WTC11 (cell line): ENCODE measurements at regions not wholly inside any gene's neighbourhood (a gene's known extent, or its start where the extent isn't known, plus 50 kb on each side); places are given as distances from the start of the nearest gene placed in this dataset.

Source experiments
- ATAC-seq: fragments of 200-7000 bp; cut with Tn5 transposase; 2 replicates; pipeline ENCODE4 v1.10.0; 2021; ENCODE audit warnings: mild to moderate bottlenecking, moderate library complexity
- CTCF ChIA-PET: fragments of 300-600 bp; sonication (Branson Sonifier 250); formaldehyde crosslinking; loops from one replicate; lab custom pipeline; 2021; ENCODE audit warnings: antibody characterized with exemption; lab: Charles Lee
- POLR2A ChIA-PET: fragments of 350-600 bp; sonication (Branson Sonifier 250); formaldehyde crosslinking; loops from one replicate; lab custom pipeline; 2021; ENCODE audit warnings: antibody characterized with exemption; lab: Charles Lee
- DNase-seq: peaks from one replicate; pipeline ENCODE4 v3.0.0; 2021; ENCODE audit warnings: low spot score
- H3K27ac Mint-ChIP-seq: 2 replicates; pipeline ENCODE4 v1.8.0; 2021; ENCODE audit warnings: mixed read lengths
- H3K27me3 Mint-ChIP-seq: 2 replicates; pipeline ENCODE4 v1.8.0; 2021; ENCODE audit warnings: low read depth, mild to moderate bottlenecking, moderate library complexity, mixed read lengths
- H3K36me3 Mint-ChIP-seq: 2 replicates; pipeline ENCODE4 v1.8.0; 2021; ENCODE audit warnings: mixed read lengths
- H3K4me1 Mint-ChIP-seq: 2 replicates; pipeline ENCODE4 v1.8.0; 2022; ENCODE audit warnings: mixed read lengths
- H3K4me3 Mint-ChIP-seq: 2 replicates; pipeline ENCODE4 v1.8.0; 2021; ENCODE audit warnings: mild to moderate bottlenecking, moderate library complexity, mixed read lengths
- H3K9me3 Mint-ChIP-seq: 2 replicates; pipeline ENCODE4 v1.8.0; 2021; ENCODE audit warnings: mixed read lengths
- CREB1 ChIP-seq: sonication (generic); formaldehyde crosslinking; IDR thresholded peaks from 2 replicates; pipeline ENCODE4 v1.8.0; 2023; ENCODE audit warnings: mild to moderate bottlenecking, missing genetic modification reagents
- ETV6 ChIP-seq: sonication (generic); formaldehyde crosslinking; IDR thresholded peaks from 2 replicates; pipeline ENCODE4 v1.8.1; 2022; ENCODE audit warnings: mild to moderate bottlenecking, missing genetic modification reagents
- FOXK1 ChIP-seq: sonication (generic); formaldehyde crosslinking; IDR thresholded peaks from 2 replicates; pipeline ENCODE4 v1.8.0; 2022; ENCODE audit warnings: mild to moderate bottlenecking, moderate library complexity, missing genetic modification reagents
- GRHL2 ChIP-seq: fragments of 250-450 bp; sonication (Bioruptor Pico); IDR thresholded peaks from 2 replicates; pipeline ENCODE4 v1.8.0; 2022; ENCODE audit warnings: mild to moderate bottlenecking, moderate library complexity; ENCODE audit not compliant: insufficient replicate concordance, severe bottlenecking
- HMGA2 ChIP-seq: fragments of 250-450 bp; sonication (Bioruptor Pico); IDR thresholded peaks from 2 replicates; pipeline ENCODE4 v1.4.0; 2021; ENCODE audit warnings: mild to moderate bottlenecking, moderate library complexity
- IRF2 ChIP-seq: sonication (generic); formaldehyde crosslinking; IDR thresholded peaks from 2 replicates; pipeline ENCODE4 v1.8.0; 2022; ENCODE audit warnings: low read depth, missing genetic modification reagents, borderline replicate concordance
- MXD4 ChIP-seq: fragments of 250-450 bp; sonication (Bioruptor Pico); IDR thresholded peaks from 2 replicates; pipeline ENCODE4 v1.8.0; 2021; ENCODE audit warnings: mild to moderate bottlenecking, moderate library complexity, borderline replicate concordance
- NFE2L1 ChIP-seq: sonication (generic); formaldehyde crosslinking; IDR thresholded peaks from 2 replicates; pipeline ENCODE4 v1.8.1; 2023; ENCODE audit warnings: missing genetic modification reagents
- OVOL2 ChIP-seq: fragments of 250-450 bp; sonication (Bioruptor Pico); IDR thresholded peaks from 2 replicates; pipeline ENCODE4 v1.9.0; 2021; ENCODE audit warnings: mild to moderate bottlenecking, borderline replicate concordance
- PRRX2 ChIP-seq: fragments of 250-450 bp; sonication (Bioruptor Pico); IDR thresholded peaks from 2 replicates; pipeline ENCODE4 v1.8.0; 2021; ENCODE audit warnings: mild to moderate bottlenecking
- SMAD4 ChIP-seq: sonication (generic); formaldehyde crosslinking; IDR thresholded peaks from 2 replicates; pipeline ENCODE4 v1.8.0; 2022; ENCODE audit warnings: mild to moderate bottlenecking, missing genetic modification reagents
- TEAD4 ChIP-seq: sonication (generic); formaldehyde crosslinking; IDR thresholded peaks from 2 replicates; pipeline ENCODE4 v1.8.0; 2022; ENCODE audit warnings: mild to moderate bottlenecking, missing genetic modification reagents
- ZNF232 ChIP-seq: sonication (generic); formaldehyde crosslinking; IDR thresholded peaks from 2 replicates; pipeline ENCODE4 v1.8.0; 2022; ENCODE audit warnings: mild to moderate bottlenecking, missing genetic modification reagents
- TF ChIP-seq, protein P1 (sequence below): sonication (generic); formaldehyde crosslinking; IDR thresholded peaks from 2 replicates; pipeline ENCODE4 v1.8.1; 2023; ENCODE audit warnings: mild to moderate bottlenecking, moderate library complexity, missing genetic modification reagents
- TF ChIP-seq, protein P2 (sequence below): sonication (generic); formaldehyde crosslinking; IDR thresholded peaks from 2 replicates; pipeline ENCODE4 v1.8.1; 2023; ENCODE audit warnings: mild to moderate bottlenecking, missing genetic modification reagents
- TF ChIP-seq, protein P3 (sequence below): sonication (generic); formaldehyde crosslinking; conservative IDR thresholded peaks from 2 replicates; pipeline ENCODE4 v1.8.1; 2023; ENCODE audit warnings: mild to moderate bottlenecking, low read depth, missing genetic modification reagents, moderate library complexity
- TF ChIP-seq, protein P4 (sequence below): sonication (generic); formaldehyde crosslinking; IDR thresholded peaks from 2 replicates; pipeline ENCODE4 v1.8.0; 2022; ENCODE audit warnings: missing genetic modification reagents
- TF ChIP-seq, protein P5 (sequence below): sonication (generic); formaldehyde crosslinking; IDR thresholded peaks from 2 replicates; pipeline ENCODE4 v1.8.1; 2022; ENCODE audit warnings: missing genetic modification reagents, borderline replicate concordance
- TF ChIP-seq, protein P6 (sequence below): sonication (generic); formaldehyde crosslinking; IDR thresholded peaks from 2 replicates; pipeline ENCODE4 v1.8.1; 2022; ENCODE audit warnings: mild to moderate bottlenecking, moderate library complexity, missing genetic modification reagents

DNA sequence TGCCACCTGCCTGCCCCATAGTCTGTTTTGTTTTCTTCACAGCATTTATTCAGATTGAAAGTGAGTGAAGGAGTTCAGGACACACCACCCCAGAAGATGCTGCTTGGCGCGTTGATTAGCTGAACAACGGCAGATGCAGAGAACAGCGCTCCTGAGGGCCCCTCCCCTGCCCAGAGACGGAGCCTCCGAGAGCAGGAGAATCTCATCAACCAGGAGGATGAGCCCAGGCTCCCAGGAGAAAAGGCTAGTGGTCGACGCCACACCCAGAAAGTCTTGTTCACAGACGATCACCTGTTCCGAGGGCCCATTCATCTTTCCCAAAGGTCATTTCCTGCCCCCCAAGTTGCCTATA is 180.4 kb upstream of the PPP1R26 start:
- Mint-ChIP-seq H3K4me1 (peaks cover 38% of the 10 kb centered on the region), H3K4me3 (no peak overlapping the region), H3K27me3 (no peaks in the 10 kb centered on the region), H3K9me3 (peaks cover 6% of the 10 kb centered on the region), H3K36me3 (no peaks in the 10 kb centered on the region), H3K27ac (no peak overlapping the region)
- no peak for ATAC-seq
- no peak for DNase-seq
- ChIA-PET POLR2A (no interaction called here), CTCF (no interaction called here)
- TF ChIP-seq OVOL2 (no peak), SMAD4 (CRISPR knock-in tag) (no peak), PRRX2 (CRISPR knock-in tag) (no peak), ZNF232 (CRISPR knock-in tag) (no peak)

DNA sequence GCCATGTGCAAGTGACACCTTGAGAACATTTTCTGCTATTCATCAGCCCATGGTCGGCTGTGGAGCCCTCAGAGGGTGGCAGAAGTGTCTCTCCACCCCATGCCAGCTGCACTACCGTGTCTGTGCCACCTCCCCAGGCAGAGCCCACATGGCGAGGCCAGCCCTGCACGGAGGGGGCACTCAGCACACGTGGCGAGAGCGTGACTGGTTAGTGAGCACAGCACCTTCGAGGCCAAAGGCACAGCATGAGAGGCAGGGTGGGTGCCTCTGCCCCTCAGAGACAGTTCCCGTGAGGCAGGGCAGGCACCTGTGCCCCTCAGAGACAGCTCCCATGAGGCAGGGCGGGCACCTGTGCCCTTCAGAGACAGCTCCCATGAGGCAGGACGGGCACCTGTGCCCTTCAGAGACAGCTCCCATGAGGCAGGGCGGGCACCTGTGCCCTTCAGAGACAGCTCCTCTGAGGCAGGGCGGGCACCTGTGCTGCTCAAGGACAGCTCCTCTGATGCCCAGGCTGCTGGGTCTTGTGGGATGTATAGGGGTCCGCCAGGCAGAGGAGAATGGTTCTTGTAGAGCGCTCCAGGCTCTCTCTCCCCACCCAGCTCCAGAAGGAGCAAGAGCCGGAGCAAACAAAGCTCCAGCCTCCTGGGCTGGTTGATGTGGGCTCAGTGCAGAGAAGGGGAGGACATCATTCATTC is 179.8 kb upstream of the PPP1R26 start:
- Mint-ChIP-seq H3K36me3 (no peaks in the 10 kb centered on the region), H3K27ac (no peak overlapping the region), H3K9me3 (peaks cover 7% of the 10 kb centered on the region), H3K4me1 (peaks cover 36% of the 10 kb centered on the region), H3K4me3 (no peak overlapping the region), H3K27me3 (no peaks in the 10 kb centered on the region)
- DNase-seq, result no peak
- ChIA-PET POLR2A (no interaction called here), CTCF (no interaction called here)
- no peak for ATAC-seq
- no peak for TF ChIP-seq HMGA2 (CRISPR knock-in tag)
- TF ChIP-seq, protein P1, sequence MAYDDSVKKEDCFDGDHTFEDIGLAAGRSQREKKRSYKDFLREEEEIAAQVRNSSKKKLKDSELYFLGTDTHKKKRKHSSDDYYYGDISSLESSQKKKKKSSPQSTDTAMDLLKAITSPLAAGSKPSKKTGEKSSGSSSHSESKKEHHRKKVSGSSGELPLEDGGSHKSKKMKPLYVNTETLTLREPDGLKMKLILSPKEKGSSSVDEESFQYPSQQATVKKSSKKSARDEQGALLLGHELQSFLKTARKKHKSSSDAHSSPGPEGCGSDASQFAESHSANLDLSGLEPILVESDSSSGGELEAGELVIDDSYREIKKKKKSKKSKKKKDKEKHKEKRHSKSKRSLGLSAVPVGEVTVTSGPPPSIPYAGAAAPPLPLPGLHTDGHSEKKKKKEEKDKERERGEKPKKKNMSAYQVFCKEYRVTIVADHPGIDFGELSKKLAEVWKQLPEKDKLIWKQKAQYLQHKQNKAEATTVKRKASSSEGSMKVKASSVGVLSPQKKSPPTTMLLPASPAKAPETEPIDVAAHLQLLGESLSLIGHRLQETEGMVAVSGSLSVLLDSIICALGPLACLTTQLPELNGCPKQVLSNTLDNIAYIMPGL, result no peak
- no peak for TF ChIP-seq TEAD4 (CRISPR knock-in tag)
- TF ChIP-seq FOXK1 (CRISPR knock-in tag), result no peak
- TF ChIP-seq IRF2 (CRISPR knock-in tag), result no peak
- TF ChIP-seq, protein P2, sequence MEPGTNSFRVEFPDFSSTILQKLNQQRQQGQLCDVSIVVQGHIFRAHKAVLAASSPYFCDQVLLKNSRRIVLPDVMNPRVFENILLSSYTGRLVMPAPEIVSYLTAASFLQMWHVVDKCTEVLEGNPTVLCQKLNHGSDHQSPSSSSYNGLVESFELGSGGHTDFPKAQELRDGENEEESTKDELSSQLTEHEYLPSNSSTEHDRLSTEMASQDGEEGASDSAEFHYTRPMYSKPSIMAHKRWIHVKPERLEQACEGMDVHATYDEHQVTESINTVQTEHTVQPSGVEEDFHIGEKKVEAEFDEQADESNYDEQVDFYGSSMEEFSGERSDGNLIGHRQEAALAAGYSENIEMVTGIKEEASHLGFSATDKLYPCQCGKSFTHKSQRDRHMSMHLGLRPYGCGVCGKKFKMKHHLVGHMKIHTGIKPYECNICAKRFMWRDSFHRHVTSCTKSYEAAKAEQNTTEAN (CRISPR knock-in tag), result no peak
- no peak for TF ChIP-seq MXD4 (CRISPR knock-in tag)
- TF ChIP-seq ETV6 (CRISPR knock-in tag), result no peak
- TF ChIP-seq, protein P3, sequence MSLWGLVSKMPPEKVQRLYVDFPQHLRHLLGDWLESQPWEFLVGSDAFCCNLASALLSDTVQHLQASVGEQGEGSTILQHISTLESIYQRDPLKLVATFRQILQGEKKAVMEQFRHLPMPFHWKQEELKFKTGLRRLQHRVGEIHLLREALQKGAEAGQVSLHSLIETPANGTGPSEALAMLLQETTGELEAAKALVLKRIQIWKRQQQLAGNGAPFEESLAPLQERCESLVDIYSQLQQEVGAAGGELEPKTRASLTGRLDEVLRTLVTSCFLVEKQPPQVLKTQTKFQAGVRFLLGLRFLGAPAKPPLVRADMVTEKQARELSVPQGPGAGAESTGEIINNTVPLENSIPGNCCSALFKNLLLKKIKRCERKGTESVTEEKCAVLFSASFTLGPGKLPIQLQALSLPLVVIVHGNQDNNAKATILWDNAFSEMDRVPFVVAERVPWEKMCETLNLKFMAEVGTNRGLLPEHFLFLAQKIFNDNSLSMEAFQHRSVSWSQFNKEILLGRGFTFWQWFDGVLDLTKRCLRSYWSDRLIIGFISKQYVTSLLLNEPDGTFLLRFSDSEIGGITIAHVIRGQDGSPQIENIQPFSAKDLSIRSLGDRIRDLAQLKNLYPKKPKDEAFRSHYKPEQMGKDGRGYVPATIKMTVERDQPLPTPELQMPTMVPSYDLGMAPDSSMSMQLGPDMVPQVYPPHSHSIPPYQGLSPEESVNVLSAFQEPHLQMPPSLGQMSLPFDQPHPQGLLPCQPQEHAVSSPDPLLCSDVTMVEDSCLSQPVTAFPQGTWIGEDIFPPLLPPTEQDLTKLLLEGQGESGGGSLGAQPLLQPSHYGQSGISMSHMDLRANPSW (CRISPR knock-in tag), result no peak
- TF ChIP-seq NFE2L1 (CRISPR knock-in tag), result no peak

DNA sequence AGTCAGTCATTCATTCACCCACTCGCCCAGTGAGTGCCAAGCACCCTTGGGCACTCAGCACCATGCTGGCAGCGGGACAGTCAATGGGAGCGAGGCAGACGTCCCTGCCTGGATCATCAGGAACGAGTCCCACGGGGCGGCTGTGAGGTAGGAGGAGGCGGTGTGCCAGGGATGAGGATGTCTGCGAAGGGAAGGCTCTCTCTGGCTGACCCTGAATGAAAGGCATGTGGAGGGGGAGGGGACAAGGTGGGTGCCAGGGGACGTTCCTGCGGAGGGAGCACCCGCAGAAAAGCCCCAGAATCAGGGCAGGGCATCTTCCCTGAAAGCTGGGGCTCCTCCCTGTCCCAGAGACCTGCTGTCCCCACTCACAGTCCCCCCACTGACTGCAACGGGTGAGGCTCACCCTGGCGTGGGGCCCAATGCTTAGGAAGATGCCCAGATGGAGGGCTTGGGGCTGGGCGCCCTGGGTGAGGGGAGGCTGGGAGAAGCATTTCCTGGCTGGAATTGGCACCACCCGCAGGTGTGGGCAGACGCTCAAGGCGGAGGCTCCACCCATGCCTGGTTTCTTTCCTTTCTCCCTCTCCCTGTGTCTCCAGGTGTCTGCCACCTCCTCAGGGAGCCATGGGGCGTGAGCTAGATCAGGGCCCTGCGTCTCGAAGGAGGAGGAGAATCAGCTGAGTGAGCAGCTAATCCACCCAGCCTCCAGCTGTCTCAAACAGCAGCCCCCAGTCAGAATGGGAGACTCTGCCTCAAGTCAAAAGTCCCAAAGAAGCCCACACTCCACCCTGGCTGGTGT is 179.0 kb upstream of the PPP1R26 start:
- no peak for DNase-seq
- POLR2A ChIA-PET, result no interaction called here
- peaks cover 28% of the 10 kb centered on the region for H3K4me1 Mint-ChIP-seq
- H3K27ac Mint-ChIP-seq, result no peak overlapping the region
- H3K9me3 Mint-ChIP-seq, result peaks cover 12% of the 10 kb centered on the region
- no peaks in the 10 kb centered on the region for H3K36me3 Mint-ChIP-seq
- ATAC-seq, result no peak
- H3K27me3 Mint-ChIP-seq, result no peaks in the 10 kb centered on the region
- no peak for TF ChIP-seq GRHL2 (CRISPR knock-in tag)
- no peak for TF ChIP-seq CREB1
- no peak for TF ChIP-seq OVOL2
- TF ChIP-seq, protein P4, sequence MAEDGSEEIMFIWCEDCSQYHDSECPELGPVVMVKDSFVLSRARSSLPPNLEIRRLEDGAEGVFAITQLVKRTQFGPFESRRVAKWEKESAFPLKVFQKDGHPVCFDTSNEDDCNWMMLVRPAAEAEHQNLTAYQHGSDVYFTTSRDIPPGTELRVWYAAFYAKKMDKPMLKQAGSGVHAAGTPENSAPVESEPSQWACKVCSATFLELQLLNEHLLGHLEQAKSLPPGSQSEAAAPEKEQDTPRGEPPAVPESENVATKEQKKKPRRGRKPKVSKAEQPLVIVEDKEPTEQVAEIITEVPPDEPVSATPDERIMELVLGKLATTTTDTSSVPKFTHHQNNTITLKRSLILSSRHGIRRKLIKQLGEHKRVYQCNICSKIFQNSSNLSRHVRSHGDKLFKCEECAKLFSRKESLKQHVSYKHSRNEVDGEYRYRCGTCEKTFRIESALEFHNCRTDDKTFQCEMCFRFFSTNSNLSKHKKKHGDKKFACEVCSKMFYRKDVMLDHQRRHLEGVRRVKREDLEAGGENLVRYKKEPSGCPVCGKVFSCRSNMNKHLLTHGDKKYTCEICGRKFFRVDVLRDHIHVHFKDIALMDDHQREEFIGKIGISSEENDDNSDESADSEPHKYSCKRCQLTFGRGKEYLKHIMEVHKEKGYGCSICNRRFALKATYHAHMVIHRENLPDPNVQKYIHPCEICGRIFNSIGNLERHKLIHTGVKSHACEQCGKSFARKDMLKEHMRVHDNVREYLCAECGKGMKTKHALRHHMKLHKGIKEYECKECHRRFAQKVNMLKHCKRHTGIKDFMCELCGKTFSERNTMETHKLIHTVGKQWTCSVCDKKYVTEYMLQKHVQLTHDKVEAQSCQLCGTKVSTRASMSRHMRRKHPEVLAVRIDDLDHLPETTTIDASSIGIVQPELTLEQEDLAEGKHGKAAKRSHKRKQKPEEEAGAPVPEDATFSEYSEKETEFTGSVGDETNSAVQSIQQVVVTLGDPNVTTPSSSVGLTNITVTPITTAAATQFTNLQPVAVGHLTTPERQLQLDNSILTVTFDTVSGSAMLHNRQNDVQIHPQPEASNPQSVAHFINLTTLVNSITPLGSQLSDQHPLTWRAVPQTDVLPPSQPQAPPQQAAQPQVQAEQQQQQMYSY (CRISPR knock-in tag), result no peak
- TF ChIP-seq, protein P5, sequence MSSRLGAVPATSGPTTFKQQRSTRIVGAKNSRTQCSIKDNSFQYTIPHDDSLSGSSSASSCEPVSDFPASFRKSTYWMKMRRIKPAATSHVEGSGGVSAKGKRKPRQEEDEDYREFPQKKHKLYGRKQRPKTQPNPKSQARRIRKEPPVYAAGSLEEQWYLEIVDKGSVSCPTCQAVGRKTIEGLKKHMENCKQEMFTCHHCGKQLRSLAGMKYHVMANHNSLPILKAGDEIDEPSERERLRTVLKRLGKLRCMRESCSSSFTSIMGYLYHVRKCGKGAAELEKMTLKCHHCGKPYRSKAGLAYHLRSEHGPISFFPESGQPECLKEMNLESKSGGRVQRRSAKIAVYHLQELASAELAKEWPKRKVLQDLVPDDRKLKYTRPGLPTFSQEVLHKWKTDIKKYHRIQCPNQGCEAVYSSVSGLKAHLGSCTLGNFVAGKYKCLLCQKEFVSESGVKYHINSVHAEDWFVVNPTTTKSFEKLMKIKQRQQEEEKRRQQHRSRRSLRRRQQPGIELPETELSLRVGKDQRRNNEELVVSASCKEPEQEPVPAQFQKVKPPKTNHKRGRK (CRISPR knock-in tag), result no peak
- TF ChIP-seq, protein P6, sequence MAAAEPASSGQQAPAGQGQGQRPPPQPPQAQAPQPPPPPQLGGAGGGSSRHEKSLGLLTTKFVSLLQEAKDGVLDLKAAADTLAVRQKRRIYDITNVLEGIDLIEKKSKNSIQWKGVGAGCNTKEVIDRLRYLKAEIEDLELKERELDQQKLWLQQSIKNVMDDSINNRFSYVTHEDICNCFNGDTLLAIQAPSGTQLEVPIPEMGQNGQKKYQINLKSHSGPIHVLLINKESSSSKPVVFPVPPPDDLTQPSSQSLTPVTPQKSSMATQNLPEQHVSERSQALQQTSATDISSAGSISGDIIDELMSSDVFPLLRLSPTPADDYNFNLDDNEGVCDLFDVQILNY (CRISPR knock-in tag), result no peak
- CTCF ChIA-PET, result interaction anchor here (1.2 to 1.4 kb wide), 2 partner anchors 47 to 214 kb away, joined by 4 read pairs; no protein-coding TSS in a partner anchor
- H3K4me3 Mint-ChIP-seq, result no peak overlapping the region
